SH-SY5Y (cell line): ENCODE measurements at regions not wholly inside any gene's neighbourhood (a gene's known extent, or its start where the extent isn't known, plus 50 kb on each side); places are given as distances from the start of the nearest gene placed in this dataset.

ENCODE experiments used
- GATA2 ChIP-seq: IDR thresholded peaks from 2 replicates; pipeline ENCODE4 v1.6.1; 2011; ENCODE audit warnings: mild to moderate bottlenecking, low read depth, low read length
- GATA3 ChIP-seq: IDR thresholded peaks from 2 replicates; pipeline ENCODE4 v1.6.1; 2011; ENCODE audit warnings: low read depth, mild to moderate bottlenecking, low read length, moderate library complexity

GRCh38 chr20:52294106-52294628, 102.6 kb upstream of the ZFP64 start:
- TF ChIP-seq GATA2 (no peak), GATA3 (no peak)

- TF ChIP-seq GATA3 (no peak), GATA2 (no peak)
These were observed 99.5 kb upstream of the ZFP64 start for GRCh38 chr20:52291109-52291508.

DNA sequence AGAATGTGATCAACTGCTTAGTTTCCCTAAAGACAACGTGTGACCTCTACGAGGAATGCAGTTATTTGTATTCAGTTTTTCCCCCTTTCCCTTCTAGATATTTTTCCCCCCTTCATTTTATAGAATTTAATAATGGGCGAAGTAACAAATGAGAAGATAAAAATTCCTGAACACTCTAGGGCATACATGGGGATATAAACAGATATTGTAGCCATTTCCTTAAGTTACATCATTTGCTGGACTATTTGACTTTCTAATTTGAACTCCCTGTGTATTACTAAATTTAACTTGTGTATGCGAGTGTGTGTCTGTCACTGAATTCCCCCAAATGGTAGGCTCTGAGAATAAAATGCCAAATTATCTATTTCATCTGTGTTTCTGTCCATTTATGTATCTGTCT, 99.0 kb upstream of the ZFP64 start:
- TF ChIP-seq GATA3 (no peak), GATA2 (no peak)

- no peak for TF ChIP-seq GATA3
- no peak for TF ChIP-seq GATA2
These were observed 98.5 kb upstream of the ZFP64 start for GRCh38 chr20:52289956-52290565.

DNA sequence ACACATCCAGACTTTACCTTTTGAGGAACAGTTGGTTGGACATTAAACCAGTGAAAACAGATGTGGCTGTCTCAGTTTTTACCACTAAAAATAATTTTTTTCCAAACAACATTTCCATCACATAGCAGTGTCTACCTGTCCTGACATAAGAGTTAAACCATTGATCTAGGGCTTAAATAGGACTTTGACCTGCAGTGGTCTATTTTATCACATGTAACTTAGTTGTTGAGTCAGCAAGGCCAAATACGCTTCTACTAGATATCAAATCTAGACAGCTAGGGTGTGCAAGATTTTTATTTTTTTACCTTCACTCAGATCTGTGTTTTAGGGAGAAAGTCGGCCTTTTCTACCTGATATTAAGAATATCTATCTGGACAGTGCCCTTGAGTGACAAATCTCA, 88.8 kb upstream of the ZFP64 start:
- TF ChIP-seq GATA3: no peak
- no peak for TF ChIP-seq GATA2

GRCh38 chr20:52279706-52280105, 88.1 kb upstream of the ZFP64 start:
- TF ChIP-seq GATA3 (no peak), GATA2 (no peak)

- TF ChIP-seq GATA2 (no peak), GATA3 (no peak)
These were observed 83.7 kb upstream of the ZFP64 start for GRCh38 chr20:52275181-52275691.

- TF ChIP-seq GATA3 (no peak), GATA2 (no peak)
These were observed 79.1 kb upstream of the ZFP64 start for GRCh38 chr20:52270696-52271095.

DNA sequence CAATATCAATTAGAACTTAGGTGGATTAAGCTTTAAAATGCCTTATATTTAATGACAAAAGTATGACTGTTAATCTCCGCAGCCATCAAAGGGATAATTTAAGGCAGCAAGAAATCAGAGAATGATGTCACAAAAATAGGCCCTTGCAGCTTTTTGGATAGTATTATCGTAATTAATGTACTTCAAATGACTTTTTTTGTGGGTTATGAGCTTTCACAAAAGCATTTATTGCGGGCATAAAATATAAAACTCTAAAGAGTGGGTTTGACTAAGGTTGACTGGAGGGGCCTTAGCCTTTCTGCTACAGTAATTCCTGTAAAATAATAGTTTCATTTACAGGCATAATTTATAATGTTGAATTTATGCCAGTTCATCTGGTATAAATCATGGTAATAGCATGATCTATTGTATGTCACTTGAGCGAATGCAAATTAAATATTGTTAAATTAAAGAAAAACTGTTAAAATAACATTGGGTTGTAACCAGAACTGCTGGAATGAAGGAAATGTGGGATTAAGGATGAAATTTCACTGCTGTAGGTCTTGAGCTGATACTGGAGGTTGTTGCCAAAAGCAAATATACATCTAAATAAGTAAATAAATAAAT, 78.5 kb upstream of the ZFP64 start:
- TF ChIP-seq GATA2 (no peak), GATA3 (no peak)

DNA sequence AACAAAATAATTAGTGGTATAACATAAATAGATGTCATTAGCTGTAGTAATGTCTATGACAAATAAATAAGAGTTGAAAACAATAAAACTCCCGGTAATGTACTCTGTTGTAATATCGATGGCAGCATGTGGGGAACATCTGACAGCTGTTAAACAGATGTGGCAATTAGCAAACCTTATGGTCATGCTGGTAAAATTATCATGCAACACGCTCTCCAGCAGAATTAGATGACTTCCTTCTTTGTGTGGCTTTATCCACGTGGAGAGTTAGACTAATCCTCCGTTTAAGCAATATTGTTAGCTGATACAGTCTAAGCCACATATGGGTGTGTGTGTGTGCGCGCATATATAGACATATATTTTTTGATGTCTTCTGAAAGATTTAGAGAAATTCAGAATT, 77.7 kb upstream of the ZFP64 start:
- TF ChIP-seq GATA3: no peak

GRCh38 chr20:52268184-52268749, 76.7 kb upstream of the ZFP64 start:
- TF ChIP-seq GATA2: no peak
- no peak for TF ChIP-seq GATA3

- TF ChIP-seq GATA3 (no peak), GATA2 (no peak)
These were observed 75.8 kb upstream of the ZFP64 start for GRCh38 chr20:52267418-52267817.

DNA sequence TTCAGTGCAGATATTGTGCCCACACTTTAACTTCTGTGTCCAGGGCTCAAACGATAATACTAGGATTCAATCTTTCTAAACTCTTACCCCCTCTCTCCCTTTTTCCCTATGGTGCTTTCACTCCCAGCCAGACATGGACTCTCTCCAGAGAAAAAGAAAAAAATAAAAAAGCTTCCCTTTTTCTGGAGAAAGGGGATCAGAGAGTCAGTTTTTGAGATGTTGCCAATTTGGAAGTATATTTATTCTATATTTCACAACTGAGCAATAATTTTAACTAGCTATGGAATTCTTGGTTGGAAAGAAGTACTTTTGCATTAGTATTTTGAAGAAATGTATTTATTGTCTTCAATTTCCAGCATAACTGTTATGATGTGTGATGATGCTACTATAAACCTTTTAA, 72.2 kb upstream of the ZFP64 start:
- TF ChIP-seq GATA2 (no peak), GATA3 (no peak)

GRCh38 chr20:52261792-52262191, 70.2 kb upstream of the ZFP64 start:
- no peak for TF ChIP-seq GATA3
- no peak for TF ChIP-seq GATA2

- TF ChIP-seq GATA2: peak; percentile 79
- TF ChIP-seq GATA3: peak; percentile 90
These were observed 67.7 kb upstream of the ZFP64 start for GRCh38 chr20:52259295-52259694.

- TF ChIP-seq GATA2 (no peak), GATA3 (no peak)
These were observed 64.9 kb upstream of the ZFP64 start for GRCh38 chr20:52256454-52256853.
